NK-92 (cell line): ENCODE measurements at regions not wholly inside any gene's neighbourhood (a gene's known extent, or its start where the extent isn't known, plus 50 kb on each side); places are given as distances from the start of the nearest gene placed in this dataset.

Source experiments
- DNase-seq: peaks from one replicate; lab custom pipeline; 2025; ENCODE audit not compliant: unreplicated experiment; lab: John Stamatoyannopoulos, UW

DNA sequence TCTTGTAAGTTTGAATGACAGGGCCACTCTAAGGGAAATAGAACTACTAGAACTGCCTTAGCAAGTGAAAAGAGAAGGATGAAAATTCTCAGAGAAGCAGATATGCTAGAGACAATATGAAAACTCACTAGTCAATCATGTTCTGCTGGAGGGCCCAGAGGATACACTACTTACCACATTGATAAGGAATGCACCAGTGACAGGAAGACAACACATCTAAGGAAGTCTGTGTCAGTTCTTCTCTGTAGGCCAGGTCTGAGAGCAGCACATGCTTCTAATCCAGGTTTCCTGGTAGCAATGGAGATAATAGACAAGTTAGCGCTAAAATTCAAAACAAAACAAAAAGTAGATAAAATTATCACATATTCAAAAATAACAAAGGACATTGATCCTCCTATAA is 235.2 kb upstream of the AKR1E2 start:
- DNase-seq: no peak

DNA sequence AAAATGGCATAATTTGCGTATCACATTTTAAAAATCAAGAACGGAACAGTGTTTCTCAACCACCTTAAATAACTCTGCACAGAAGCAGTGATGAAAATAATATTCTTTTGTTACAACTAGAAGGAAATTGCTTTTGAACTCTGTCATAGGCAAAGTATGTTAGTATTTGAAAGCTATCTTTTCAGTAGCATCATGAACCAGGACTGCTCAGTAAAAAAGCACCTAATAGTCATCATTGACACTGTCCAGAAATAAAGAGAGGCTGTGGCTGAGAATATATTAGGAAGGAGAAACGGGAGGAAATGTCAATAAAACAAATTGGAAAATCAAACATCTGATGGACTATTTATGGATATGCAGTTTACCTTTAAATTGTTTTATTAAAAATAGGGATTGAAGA is 237.2 kb upstream of the AKR1E2 start:
- DNase-seq: no peak

DNA sequence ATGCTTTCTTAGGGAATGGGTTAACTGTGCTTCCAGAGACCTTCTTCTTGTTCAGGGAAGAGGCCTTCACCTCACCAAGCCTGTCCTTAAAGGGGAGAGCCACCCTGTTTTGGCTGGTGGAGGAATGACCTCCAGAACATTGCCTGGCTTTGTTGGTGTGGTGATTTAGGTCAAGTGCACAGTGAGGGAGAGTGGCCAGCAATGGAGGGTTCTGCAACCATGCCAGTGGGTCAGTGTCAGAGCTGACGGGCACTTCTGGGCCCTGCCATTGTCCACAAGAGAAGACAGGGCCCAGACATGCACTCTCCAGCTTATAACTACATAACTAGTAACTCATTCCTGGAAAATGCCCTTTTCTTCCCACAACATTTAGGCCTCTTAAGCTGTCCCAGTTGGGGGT is 238.5 kb upstream of the AKR1E2 start:
- no peak for DNase-seq

DNA sequence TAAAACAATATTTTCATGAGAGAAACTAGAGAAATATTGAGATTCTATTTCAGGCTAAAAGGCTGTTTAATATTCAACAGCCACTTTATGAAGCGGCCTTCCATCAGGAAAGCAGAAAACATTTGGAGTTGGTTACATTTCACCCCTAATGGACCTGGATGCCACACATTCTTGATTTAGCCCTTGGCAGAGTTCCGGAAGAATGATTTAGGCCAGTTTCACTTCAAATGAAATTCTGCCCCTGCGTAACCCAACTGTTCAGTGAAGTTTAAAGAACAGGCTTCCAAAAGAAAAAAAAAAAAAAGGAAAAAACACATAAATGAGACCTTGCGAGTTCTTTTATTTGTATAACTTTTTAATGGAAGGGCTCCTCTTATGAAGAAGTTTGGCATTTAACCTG is 239.2 kb upstream of the AKR1E2 start:
- DNase-seq: no peak

DNA sequence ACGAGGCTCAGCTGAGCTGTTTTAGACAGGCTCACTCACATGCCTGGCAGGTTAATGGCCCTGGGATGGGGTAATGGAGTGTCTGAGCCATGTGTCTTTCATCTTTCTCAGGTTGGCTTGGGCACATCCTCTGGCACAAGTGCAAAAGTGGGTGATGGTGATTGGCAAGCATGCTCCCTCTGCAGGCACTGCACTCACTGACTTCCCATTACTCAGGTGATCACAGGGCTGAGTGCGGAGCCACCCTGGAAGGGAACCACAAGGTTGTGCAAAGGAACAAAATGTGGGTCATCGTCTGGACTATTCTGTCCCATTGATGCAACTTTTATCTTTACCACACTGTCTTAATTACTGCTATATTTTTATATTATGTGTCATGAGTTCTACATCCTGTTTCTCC is 244.1 kb upstream of the AKR1E2 start:
- no peak for DNase-seq

DNA sequence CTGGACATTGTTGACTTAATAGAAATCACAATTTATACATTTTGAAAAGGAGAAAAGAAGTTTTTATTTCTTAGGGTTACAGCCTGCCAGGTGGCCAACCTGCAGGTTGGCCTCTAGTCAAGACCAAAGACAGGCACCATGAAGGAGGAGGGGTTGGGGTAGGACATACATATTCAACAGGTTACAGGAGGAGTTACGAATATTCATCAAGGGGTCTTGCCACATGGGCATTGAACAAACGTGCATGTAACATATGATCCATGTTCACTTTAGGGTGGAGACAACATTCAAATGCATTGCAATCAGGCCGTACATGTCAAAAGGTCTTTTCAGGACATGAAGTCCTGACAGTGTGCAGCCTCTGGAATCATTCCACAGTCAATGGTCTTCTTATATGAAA is 246.2 kb upstream of the AKR1E2 start:
- no peak for DNase-seq

DNA sequence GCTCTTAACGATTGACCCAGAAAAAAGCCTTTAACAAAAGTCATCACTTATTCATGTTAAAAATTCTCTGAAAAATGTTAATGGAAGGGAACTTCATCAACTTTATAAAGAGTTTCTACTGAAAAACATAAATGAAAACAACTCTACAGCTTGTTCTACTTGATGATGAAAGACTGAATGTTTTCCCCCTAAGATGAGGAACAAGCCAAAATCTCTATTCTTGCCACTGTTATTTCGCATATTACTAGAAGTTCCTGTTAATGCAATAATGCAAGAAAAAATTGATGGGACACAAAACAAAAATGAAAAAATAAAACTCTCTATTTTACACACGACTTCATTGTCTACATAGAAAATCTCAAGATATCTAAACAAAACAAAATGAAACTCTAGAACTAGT is 249.8 kb upstream of the AKR1E2 start:
- no peak for DNase-seq

DNA sequence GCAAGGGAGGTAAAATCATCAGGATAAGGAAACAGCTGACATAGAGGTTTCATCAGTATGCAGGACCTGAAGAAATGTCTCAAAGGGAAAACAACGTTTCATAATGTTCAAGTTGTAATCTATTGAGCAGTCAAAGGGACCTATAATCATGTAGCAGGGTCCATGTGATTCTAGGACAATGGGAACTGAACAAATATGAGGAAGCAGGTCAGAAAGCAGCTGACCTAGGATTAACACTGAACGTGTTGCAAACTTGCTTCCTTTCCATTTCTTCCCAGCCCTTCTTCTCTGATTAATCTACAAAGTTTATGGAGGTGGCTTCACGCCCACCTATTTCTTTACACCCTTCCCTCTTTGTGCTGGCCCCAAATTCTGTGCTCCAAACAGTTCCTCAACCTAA is 256.9 kb upstream of the AKR1E2 start:
- DNase-seq: no peak

DNA sequence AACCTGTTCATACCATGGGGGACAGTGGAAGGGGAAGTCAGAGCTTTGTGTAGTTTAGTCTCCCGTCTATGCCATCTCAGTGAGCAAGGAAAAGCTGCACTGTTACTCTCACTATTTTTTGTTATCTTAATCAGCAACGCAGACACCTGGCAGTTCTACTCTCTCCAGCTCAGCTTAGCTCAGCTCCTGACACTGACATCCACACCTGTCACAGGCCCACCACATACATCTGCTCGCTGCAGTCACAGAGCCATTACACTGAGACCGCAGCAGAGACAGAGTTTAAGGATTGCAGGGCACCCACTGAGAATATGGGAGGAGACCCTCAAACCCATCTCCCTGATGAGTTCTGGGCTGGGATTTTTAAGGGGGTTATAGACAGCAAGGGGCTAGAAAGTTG is 257.3 kb upstream of the AKR1E2 start:
- no peak for DNase-seq

DNA sequence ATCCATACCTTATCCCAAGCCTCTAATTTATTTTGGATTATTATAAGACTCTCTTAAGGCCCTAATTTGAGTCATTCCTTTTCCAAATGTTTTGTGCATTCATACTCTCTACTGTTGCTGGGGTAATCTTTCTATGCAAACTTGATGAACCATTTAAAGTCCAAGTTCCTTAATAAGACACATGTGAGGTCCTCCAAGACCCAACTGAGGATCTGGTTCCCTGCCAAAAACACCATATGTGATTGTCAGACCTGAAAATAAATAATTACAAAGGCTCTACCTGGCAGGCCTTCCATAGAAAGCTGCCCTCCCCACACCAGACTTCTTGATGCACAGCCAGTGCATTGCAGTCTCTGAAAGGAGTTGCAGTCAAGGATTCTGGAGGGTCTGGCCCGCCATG is 257.9 kb upstream of the AKR1E2 start:
- no peak for DNase-seq

DNA sequence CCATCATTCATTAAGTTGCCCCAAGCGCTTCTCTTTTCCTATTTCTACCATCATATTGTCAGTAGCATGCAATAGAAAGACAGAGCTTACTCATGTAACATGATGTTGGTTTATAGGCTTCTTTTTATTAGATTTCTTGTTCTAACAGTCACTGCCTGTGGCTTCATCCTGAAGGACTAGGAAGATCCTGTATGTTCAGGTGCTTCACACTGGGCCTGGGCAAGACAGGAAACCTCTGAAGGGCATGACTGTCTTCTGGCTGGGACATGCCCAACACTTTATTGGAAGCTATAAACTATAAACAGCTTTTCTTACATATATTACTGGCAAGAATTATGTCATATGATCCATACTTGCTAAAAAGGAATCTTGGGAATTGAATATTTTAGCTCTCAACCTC is 258.4 kb upstream of the AKR1E2 start:
- DNase-seq: no peak

DNA sequence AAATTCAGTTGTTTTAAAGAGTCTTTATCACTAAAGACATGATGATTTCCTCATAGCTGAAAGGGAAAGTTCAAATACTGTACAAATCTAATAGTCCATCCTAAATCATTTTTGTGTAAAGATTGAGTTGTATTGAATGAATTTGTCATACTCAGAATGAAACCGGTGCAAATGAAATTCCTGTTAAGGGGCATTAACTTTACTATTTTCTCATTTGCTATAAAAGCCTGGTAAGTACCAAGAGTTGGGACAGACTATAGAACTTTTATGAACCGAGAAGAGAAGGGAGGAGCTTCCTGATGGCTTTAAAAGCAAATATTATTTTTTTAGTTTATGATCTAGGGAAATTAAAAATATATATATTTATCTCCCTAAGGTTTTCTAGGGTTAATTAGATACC is 260.0 kb upstream of the AKR1E2 start:
- DNase-seq: no peak

DNA sequence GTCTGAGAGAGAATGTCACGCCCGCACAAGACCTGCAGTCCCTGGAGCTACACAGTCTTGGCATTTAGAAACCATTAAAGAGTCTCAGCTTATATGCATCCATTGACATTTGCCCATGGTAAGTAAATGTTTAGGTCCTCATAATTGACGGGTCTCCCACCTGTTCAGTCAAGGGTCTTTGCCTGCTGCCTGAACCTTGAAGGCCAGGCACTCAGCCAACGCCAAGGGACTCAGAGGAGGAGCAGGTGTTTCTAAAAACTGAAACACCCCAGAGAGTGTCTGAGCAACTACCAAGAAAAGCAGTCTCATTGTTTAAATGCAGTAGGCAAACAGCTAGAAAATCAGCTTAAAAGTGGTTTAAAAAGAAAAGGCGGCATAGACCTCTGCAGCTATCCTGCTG is 264.7 kb upstream of the AKR1E2 start:
- DNase-seq: no peak

DNA sequence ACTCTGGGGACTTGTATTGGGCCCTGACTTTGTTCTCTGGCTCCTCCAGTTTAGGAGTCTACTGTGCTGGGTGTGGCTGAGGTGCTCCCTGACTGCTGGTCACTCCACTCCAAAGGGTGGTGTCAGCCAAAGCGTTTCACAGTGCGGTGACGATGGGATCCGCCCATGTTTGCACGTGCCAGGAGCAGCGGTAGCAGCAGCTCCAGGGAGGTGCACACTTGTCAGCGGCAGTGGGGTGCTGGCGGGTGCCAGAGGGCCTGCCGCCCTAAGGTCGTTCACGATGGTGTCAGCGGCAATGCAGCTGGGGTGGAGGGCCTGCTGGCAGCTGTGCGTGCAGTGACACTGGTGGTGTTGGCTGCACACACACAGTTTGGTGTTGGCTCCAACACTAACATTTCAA is 268.5 kb upstream of the AKR1E2 start:
- no peak for DNase-seq

DNA sequence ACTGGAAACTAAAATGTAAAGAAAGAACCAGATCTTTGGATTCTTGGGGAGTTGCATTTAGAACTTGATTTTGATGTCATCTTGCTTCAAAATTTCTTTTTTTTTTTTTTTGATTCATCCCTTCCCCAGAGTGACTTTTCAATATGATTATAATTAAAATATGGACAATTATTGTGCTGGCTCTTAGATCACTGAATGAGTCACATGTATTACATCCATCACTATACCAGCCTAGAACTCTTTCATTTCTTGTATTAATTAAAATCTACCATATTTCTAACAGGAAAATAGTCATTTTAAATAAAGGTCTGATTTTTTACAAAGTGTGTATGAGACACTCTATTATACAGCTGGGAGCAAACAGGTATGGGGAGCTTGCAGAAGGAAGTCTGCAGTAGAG is 269.5 kb upstream of the AKR1E2 start:
- DNase-seq: no peak

DNA sequence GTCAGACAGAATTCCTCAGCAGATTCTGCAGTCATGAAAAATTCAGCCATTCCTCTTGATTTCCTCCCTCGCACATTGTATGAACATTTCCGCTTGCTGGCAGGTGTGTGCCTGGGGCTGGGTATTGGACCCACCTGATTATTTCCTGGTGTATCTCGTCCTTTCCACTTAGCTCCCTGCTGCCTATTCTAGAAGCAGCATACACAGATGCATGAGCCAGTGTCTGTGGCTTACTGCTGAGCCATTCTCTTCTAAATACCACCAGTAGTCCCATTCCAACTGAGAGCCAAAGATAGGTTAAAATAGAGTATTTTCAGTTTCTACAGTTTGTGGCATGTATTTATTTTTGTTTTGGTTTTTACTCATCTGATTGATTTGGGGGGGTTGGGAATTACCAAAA is 270.1 kb upstream of the AKR1E2 start:
- no peak for DNase-seq

DNA sequence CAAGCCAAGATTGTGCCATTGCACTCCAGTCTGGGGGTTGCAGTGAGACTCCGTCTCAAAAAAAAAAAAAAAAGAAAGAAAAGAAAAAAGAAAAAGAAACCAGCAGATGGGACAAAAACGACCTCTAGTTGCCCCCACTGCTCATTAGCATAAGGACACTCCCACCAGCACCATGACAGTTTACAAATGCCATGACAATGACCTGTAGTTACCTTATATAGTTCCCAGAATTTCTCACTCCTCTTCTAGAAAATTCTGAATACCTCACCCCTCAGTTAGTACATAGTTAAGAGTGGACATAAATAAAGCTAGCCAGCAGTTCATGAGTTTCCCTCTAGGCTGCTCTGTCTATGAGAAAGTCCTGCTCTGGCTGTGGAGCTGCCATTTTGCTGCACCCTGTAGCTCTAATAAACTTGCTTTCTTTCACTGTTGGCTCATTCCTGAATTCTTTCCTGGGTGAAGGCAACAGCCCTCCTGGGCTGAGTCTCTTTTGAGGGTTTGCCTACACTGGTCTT is 276.8 kb upstream of the AKR1E2 start:
- DNase-seq: no peak

DNA sequence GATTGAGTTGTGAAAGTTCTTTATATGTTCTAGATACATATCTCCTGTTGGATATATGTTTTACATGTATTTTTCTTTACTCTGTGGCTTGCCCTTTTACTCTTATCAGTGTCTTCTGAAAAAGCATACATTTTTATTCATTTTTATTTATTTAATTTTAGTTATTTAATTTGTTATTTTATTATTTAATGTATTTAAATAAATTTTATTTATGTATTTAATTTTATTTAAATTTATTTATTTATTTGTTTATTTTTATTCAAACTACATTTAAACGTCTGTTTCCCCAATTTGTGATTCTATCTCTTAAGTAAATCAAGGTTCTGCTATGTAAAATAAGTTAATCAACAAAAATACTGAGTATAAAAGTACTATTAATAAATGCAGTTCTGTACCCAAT is 279.1 kb upstream of the AKR1E2 start:
- no peak for DNase-seq

DNA sequence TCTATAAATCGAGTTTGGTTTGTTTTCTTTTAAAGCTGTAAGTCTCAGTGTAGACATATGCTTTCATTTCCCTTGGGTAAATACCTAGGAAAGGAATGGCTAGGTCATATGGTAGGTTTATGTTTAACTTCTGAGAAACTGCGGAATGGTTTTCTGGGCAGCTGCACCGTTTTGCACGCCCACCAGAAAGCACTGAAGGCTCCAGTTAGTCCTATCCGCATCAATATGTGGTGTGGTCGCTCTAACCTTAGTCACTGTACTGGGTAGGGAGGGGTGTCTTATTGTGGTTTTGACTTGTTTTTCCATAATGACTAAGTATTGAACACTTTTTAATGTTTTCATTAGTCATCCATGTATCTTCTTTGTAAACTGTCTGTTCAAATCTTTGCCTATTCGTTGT is 279.5 kb upstream of the AKR1E2 start:
- DNase-seq: no peak

DNA sequence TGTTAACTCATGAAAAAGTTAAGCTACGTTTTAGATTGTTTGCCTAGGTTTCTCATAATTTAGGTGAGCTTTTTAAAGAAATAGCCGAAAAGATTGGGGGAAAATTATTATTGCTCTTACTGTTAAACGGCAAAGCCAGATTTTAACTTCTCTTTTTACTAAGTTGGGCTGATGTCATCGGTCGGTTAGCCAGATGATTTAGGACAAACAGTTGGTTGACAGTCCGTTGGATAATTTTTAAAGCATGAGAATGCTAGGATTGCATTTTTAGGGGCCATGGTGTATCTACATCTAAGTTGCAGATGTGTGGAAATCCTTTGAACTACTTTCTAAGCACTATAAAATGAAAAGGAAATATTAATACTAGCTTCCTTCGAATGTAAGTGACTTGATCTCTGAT is 280.9 kb upstream of the AKR1E2 start:
- no peak for DNase-seq

DNA sequence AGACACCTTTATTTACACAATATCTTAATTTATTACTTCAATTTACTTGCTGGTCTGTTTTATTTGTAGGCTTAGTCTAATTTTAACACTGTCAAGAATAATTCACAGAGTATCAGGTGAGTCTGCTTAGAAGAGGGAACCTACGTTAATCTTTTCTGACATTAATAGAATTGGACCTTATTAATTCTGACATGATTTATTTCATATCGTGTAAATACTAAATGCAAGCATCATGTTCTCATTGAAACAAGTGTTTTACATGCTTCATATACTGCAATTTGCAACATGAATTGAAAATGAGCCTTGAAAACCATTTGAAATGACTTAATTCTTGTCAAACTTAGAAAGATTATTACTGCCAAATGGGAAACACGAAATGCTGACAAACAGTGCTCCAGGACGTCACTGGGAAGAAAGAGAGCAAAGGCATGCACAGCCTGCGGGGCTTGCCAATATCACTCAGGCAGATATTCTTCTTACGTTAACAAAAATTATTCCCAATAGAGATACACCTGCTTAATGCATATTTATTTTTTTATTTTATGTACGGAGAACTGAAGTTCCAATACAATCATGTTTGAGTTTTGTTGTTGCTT is 282.0 kb upstream of the AKR1E2 start:
- no peak for DNase-seq

DNA sequence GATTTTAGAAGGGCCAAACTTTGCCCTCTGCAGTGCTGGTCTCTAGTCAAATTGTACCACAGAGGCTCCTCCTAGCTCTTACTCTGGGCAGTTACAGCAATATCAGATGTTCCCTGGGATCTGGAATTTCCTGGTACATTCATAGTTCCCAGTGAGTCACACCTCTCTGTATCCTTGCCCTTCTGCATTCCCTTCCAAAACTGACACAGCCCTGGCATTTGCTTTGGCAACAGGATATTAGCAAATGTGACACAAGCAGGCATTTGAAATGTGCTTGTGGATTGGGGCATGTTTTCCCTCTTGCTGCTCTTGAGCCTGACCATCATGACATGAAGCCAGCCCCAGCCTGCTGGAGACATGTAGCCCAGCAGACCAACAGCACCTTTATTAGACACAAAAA is 284.7 kb upstream of the AKR1E2 start:
- DNase-seq: no peak

DNA sequence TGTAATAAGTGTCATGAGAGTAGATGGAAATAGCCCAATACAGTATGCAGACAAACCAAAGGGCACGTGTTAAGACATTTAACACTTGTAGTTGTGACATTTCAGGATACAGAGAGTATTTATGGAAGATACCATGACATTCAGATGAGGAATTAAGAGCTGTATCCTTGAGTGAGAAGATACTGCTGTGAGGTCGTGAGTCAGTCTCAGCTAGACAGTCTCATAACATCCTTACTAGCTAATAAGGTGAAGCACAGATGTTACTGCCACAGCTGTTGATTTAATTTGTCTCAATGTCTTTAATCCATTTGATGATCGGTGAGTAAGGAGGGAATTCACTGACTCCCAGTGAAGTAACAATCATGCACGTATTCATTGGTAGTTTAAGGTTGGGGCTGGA is 288.0 kb upstream of the AKR1E2 start:
- DNase-seq: no peak

DNA sequence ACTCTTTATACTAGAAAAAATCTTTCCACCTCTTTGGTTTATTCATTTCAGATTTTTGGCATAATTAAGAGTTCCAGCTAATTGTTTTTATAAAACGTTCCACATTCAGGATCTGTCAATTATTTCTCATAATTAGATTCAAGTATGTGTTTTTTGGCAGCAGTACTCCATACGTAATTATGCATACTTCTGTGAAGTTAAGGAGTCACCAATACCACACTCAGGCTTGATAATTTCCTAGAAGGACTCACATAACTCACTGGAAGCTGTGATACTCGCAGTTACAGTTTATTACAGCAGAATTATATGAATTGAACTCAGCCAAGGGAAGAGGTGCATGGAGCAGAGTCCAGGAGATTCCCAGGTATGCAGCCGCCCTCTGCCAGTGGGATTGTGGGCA is 290.5 kb upstream of the AKR1E2 start:
- DNase-seq: no peak
